Thyroid gland (tissue), 4 donors: ENCODE measurements at regions not wholly inside any gene's neighbourhood (a gene's known extent, or its start where the extent isn't known, plus 50 kb on each side); places are given as distances from the start of the nearest gene placed in this dataset.

Experiments
- DNase-seq, 2 donors: peaks; one replicate each; pipeline ENCODE4 v3.0.0-alpha.2; 2019
- H3K27ac ChIP-seq, 3 donors: fragments of 200-600 bp; sonication (generic); 1 replicate in 2 of 3; 2 replicates in 1 of 3; pipeline ENCODE4 v1.5.1; 2016 to 2019; ENCODE audit warnings: mild to moderate bottlenecking in 1 of 3, moderate library complexity in 1 of 3
- H3K27me3 ChIP-seq: fragments of 200-600 bp; sonication (generic); one replicate; pipeline ENCODE4 v1.5.1; 2019
- H3K36me3 ChIP-seq, 2 donors: fragments of 200-600 bp; sonication (generic); one replicate each; pipeline ENCODE4 v1.5.1; 2016 to 2019
- H3K4me1 ChIP-seq, 2 donors: fragments of 200-600 bp; sonication (generic); one replicate each; pipeline ENCODE4 v1.5.1; 2017 to 2019
- H3K4me3 ChIP-seq, 3 donors: fragments of 200-600 bp; sonication (generic); replicated peaks in 1 of 3; 1 replicate in 2 of 3; 2 replicates in 1 of 3; pipeline ENCODE4 v1.5.1; 2016; ENCODE audit warnings: mild to moderate bottlenecking in 1 of 3
- H3K9me3 ChIP-seq: fragments of 200-600 bp; sonication (generic); one replicate; pipeline ENCODE4 v1.5.1; 2017
- CTCF ChIP-seq, 6 experiments: fragments of 200-600 bp in 3 of 6; fragments of 450-650 bp in 3 of 6; sonication (generic) in 3 of 6; IDR thresholded peaks; one replicate each; pipeline ENCODE4 v1.5.1; 2016 to 2019; ENCODE audit warnings: antibody characterized with exemption in 6 of 6, mild to moderate bottlenecking in 2 of 6, inconsistent platforms in 1 of 6, moderate library complexity in 1 of 6
- POLR2A ChIP-seq, 2 donors: fragments of 450-650 bp; IDR thresholded peaks; one replicate each; pipeline ENCODE4 v1.6.1; 2017; ENCODE audit warnings: antibody characterized with exemption in 2 of 2, mild to moderate bottlenecking in 2 of 2, moderate library complexity in 1 of 2
- WGBS, 2 donors: methylation state at CpG; one replicate each; pipeline ENCODE4 v1.1.5; 2017; 5-methylcytosine and 5-hydroxymethylcytosine counted together
- intact Hi-C: fragments of 100-400 bp; cut with DNase I; formaldehyde crosslinking; loops from one replicate; pipeline ENCODE4 v1.15.1; 2023

GRCh38 chr17:71460943-71461342, 659.9 kb upstream of the SOX9 start:
- peak; percentile 49 to 58 for DNase-seq
- intact Hi-C loops, result loop anchor here (5.0 kb wide), 1 partner anchor 224 kb away; no protein-coding TSS in a partner anchor
- peak in 4 of 6 experiments; percentile 26 to 53 (median 51) for TF ChIP-seq CTCF (IDR thresholded peaks at IDR 0.05)
- TF ChIP-seq POLR2A (IDR thresholded peaks at IDR 0.05), result no peak
- H3K4me1 ChIP-seq, result no peaks in the 10 kb centered on the region
- peaks cover 3% of the 10 kb centered on the region for H3K27me3 ChIP-seq
- no peak overlapping the region for H3K4me3 ChIP-seq
- H3K27ac ChIP-seq, result no peak overlapping the region
- 74 to 76% methylated on average over 4 of the region's 4 CpGs for WGBS, 2 donors
- no peaks in the 10 kb centered on the region for H3K36me3 ChIP-seq
- no peaks in the 10 kb centered on the region for H3K9me3 ChIP-seq

- no peak overlapping the region for H3K27ac ChIP-seq
- H3K27me3 ChIP-seq, result peaks cover 3% of the 10 kb centered on the region
- no peaks in the 10 kb centered on the region for H3K4me1 ChIP-seq
- intact Hi-C loops, result loop anchor here (5.0 kb wide), 1 partner anchor 224 kb away; no protein-coding TSS in a partner anchor
- H3K9me3 ChIP-seq, result no peaks in the 10 kb centered on the region
- H3K4me3 ChIP-seq, result no peak overlapping the region
- no peaks in the 10 kb centered on the region for H3K36me3 ChIP-seq
- no peak for DNase-seq
- WGBS, 2 donors, result 88 to 91% methylated on average over 5 of the region's 5 CpGs
- TF ChIP-seq POLR2A (IDR thresholded peaks at IDR 0.05), result no peak
- TF ChIP-seq CTCF (IDR thresholded peaks at IDR 0.05), result no peak
Measured at GRCh38 chr17:71461498-71462169, 659.2 kb upstream of the SOX9 start.

- Histone ChIP-seq H3K27me3 (peaks cover 3% of the 10 kb centered on the region), H3K36me3 (no peaks in the 10 kb centered on the region), H3K27ac (no peak overlapping the region), H3K4me3 (no peak overlapping the region), H3K4me1 (no peaks in the 10 kb centered on the region), H3K9me3 (no peaks in the 10 kb centered on the region)
- 85 to 92% methylated on average over 4 of the region's 4 CpGs for WGBS, 2 donors
- intact Hi-C loops, result loop anchor here (5.0 kb wide), 1 partner anchor 227 kb away; no protein-coding TSS in a partner anchor
- TF ChIP-seq CTCF (IDR thresholded peaks at IDR 0.05) (no peak), POLR2A (IDR thresholded peaks at IDR 0.05) (no peak)
- no peak for DNase-seq
Measured at GRCh38 chr17:71464241-71464640, 656.6 kb upstream of the SOX9 start.

- Histone ChIP-seq H3K27me3 (peaks cover under 1% of the 10 kb centered on the region), H3K9me3 (no peaks in the 10 kb centered on the region), H3K4me1 (no peaks in the 10 kb centered on the region), H3K36me3 (no peaks in the 10 kb centered on the region), H3K4me3 (no peak overlapping the region), H3K27ac (no peak overlapping the region)
- TF ChIP-seq CTCF (IDR thresholded peaks at IDR 0.05) (no peak), POLR2A (IDR thresholded peaks at IDR 0.05) (no peak)
- WGBS, 2 donors, result 88 to 90% methylated on average over 5 of the region's 5 CpGs
- intact Hi-C loops, result loop anchor here (5.0 kb wide), 1 partner anchor 227 kb away; no protein-coding TSS in a partner anchor
- no peak for DNase-seq
Measured at GRCh38 chr17:71464751-71465150, 656.1 kb upstream of the SOX9 start.

- DNase-seq, result no peak
Measured at GRCh38 chr17:71467719-71468118, 653.1 kb upstream of the SOX9 start.

More at GRCh38 chr17:71467719-71468118, 653.1 kb upstream of the SOX9 start:
- no peak overlapping the region for H3K4me3 ChIP-seq
- no peaks in the 10 kb centered on the region for H3K27me3 ChIP-seq
- no peaks in the 10 kb centered on the region for H3K4me1 ChIP-seq
- H3K27ac ChIP-seq, result no peak overlapping the region
- no peaks in the 10 kb centered on the region for H3K9me3 ChIP-seq
- WGBS, 2 donors, result 78 to 97% methylated on average over 2 of the region's 2 CpGs
- no peaks in the 10 kb centered on the region for H3K36me3 ChIP-seq
- intact Hi-C loops, result no loop called here
- no peak for TF ChIP-seq CTCF (IDR thresholded peaks at IDR 0.05)
- TF ChIP-seq POLR2A (IDR thresholded peaks at IDR 0.05), result no peak
